ENCODE measurements at regions not wholly inside any gene's neighbourhood (a gene's known extent, or its start where the extent isn't known, plus 50 kb on each side); places are given as distances from the start of the nearest gene placed in this dataset.
"Not testable (repeated sequence)": the region's sequence is repeated elsewhere in the genome, so short reads cannot be mapped to it uniquely, and the experiment has no call there.

- Histone ChIP-seq H3K4me1 (no peaks in the 10 kb centered on the region), H3K36me3 (no peaks in the 10 kb centered on the region), H3K27ac (no peak overlapping the region), H3K27me3 (no peaks in the 10 kb centered on the region), H3K4me3 (no peak overlapping the region), H3K9me3 (no peaks in the 10 kb centered on the region)
- TF ChIP-seq, protein P1, sequence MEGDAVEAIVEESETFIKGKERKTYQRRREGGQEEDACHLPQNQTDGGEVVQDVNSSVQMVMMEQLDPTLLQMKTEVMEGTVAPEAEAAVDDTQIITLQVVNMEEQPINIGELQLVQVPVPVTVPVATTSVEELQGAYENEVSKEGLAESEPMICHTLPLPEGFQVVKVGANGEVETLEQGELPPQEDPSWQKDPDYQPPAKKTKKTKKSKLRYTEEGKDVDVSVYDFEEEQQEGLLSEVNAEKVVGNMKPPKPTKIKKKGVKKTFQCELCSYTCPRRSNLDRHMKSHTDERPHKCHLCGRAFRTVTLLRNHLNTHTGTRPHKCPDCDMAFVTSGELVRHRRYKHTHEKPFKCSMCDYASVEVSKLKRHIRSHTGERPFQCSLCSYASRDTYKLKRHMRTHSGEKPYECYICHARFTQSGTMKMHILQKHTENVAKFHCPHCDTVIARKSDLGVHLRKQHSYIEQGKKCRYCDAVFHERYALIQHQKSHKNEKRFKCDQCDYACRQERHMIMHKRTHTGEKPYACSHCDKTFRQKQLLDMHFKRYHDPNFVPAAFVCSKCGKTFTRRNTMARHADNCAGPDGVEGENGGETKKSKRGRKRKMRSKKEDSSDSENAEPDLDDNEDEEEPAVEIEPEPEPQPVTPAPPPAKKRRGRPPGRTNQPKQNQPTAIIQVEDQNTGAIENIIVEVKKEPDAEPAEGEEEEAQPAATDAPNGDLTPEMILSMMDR (IDR thresholded peaks at IDR 0.05) = no peak
- DNase-seq (ENCODE audit: low spot score) = no peak
Observed at GRCh38 chr1:238401144-238401543, 510.4 kb upstream of the ZP4 start.

- TF ChIP-seq, protein P1 (IDR thresholded peaks at IDR 0.05) = no peak
- Histone ChIP-seq H3K4me1 (no peaks in the 10 kb centered on the region), H3K36me3 (no peaks in the 10 kb centered on the region), H3K4me3 (no peak overlapping the region), H3K27ac (no peak overlapping the region), H3K27me3 (no peaks in the 10 kb centered on the region), H3K9me3 (no peaks in the 10 kb centered on the region)
- DNase-seq (ENCODE audit: low spot score) = no peak
Observed at GRCh38 chr1:238399558-238399957, 508.8 kb upstream of the ZP4 start.

DNA sequence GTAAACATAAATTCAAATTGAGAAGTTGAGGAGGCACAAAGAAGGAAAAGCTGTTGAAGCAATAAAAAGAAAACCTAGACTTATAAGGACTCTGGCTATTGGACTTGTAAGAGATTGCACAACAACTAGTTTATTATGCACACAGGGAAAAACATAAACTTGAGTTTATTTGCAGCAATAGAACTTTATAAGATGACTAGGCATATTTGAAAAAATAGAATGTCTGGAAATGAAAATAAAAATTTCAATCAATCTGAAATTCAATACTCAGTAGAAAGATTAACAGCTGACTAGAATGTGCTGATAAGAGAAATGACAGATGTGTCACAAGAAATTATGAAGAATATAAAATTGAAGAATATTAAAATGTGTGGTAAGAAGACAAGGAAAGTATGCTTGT is 505.4 kb upstream of the ZP4 start:
- no peaks in the 10 kb centered on the region for H3K27me3 ChIP-seq

GRCh38 chr1:238384381-238384780 is 493.7 kb upstream of the ZP4 start:
- Histone ChIP-seq H3K27ac (no peak overlapping the region), H3K9me3 (no peaks in the 10 kb centered on the region), H3K4me1 (no peaks in the 10 kb centered on the region), H3K4me3 (no peak overlapping the region), H3K36me3 (no peaks in the 10 kb centered on the region), H3K27me3 (no peaks in the 10 kb centered on the region)
- TF ChIP-seq, protein P1 (IDR thresholded peaks at IDR 0.05) = no peak
- no peak for DNase-seq (ENCODE audit: low spot score)

More for the DNA sequence above, 505.4 kb upstream of the ZP4 start:
- Histone ChIP-seq H3K4me1 (no peaks in the 10 kb centered on the region), H3K4me3 (no peak overlapping the region), H3K36me3 (no peaks in the 10 kb centered on the region), H3K9me3 (no peaks in the 10 kb centered on the region), H3K27ac (no peak overlapping the region)
- DNase-seq (ENCODE audit: low spot score) = no peak
- TF ChIP-seq, protein P1 (IDR thresholded peaks at IDR 0.05) = no peak

- DNase-seq (ENCODE audit: low spot score) = no peak
- Histone ChIP-seq H3K27ac (no peak overlapping the region), H3K4me1 (no peaks in the 10 kb centered on the region), H3K27me3 (no peaks in the 10 kb centered on the region), H3K9me3 (no peaks in the 10 kb centered on the region), H3K36me3 (no peaks in the 10 kb centered on the region), H3K4me3 (no peak overlapping the region)
- TF ChIP-seq, protein P1 (IDR thresholded peaks at IDR 0.05) = no peak
Observed at GRCh38 chr1:238380167-238380566, 489.4 kb upstream of the ZP4 start.

- not testable (repeated sequence) for H3K9me3 ChIP-seq; H3K27ac ChIP-seq; DNase-seq (ENCODE audit: low spot score); H3K36me3 ChIP-seq; H3K4me1 ChIP-seq; H3K4me3 ChIP-seq; H3K27me3 ChIP-seq
Observed at GRCh38 chr1:238379446-238379845, 488.7 kb upstream of the ZP4 start.
